ENCODE measurements at regions not wholly inside any gene's neighbourhood (a gene's known extent, or its start where the extent isn't known, plus 50 kb on each side); places are given as distances from the start of the nearest gene placed in this dataset.
"Not testable (repeated sequence)": the region's sequence is repeated elsewhere in the genome, so short reads cannot be mapped to it uniquely, and the experiment has no call there.

GRCh38 chr10:123270221-123270620, 116.0 kb downstream of the BUB3 start:
- no peak for TF ChIP-seq CTCF (IDR thresholded peaks at IDR 0.05; ENCODE audit: low read depth, low read length, missing control alignments)
- no peak for DNase-seq (ENCODE audit: extremely low read depth, low read depth)
- no peak overlapping the region for H3K4me3 ChIP-seq (replicated peaks; ENCODE audit: low read depth, low read length)

GRCh38 chr10:123270806-123271205, 116.6 kb downstream of the BUB3 start:
- H3K4me3 ChIP-seq (replicated peaks; ENCODE audit: low read depth, low read length) = no peak overlapping the region
- DNase-seq (ENCODE audit: extremely low read depth, low read depth) = no peak
- no peak for TF ChIP-seq CTCF (IDR thresholded peaks at IDR 0.05; ENCODE audit: low read depth, low read length, missing control alignments)

- H3K4me3 ChIP-seq (replicated peaks; ENCODE audit: low read depth, low read length) = no peak overlapping the region
- peak; percentile 10 for TF ChIP-seq CTCF (IDR thresholded peaks at IDR 0.05; ENCODE audit: low read depth, low read length, missing control alignments)
- no peak for DNase-seq (ENCODE audit: extremely low read depth, low read depth)
Measured at GRCh38 chr10:123272171-123272570, 118.0 kb downstream of the BUB3 start.

GRCh38 chr10:123274306-123275135, 120.3 kb downstream of the BUB3 start:
- no peak for DNase-seq (ENCODE audit: extremely low read depth, low read depth)
- no peak overlapping the region for H3K4me3 ChIP-seq (replicated peaks; ENCODE audit: low read depth, low read length)
- no peak for TF ChIP-seq CTCF (IDR thresholded peaks at IDR 0.05; ENCODE audit: low read depth, low read length, missing control alignments)

GRCh38 chr10:123275136-123275564, 120.9 kb downstream of the BUB3 start:
- H3K4me3 ChIP-seq (replicated peaks; ENCODE audit: low read depth, low read length) = no peak overlapping the region
- no peak for TF ChIP-seq CTCF (IDR thresholded peaks at IDR 0.05; ENCODE audit: low read depth, low read length, missing control alignments)
- no peak for DNase-seq (ENCODE audit: extremely low read depth, low read depth)

GRCh38 chr10:123278445-123278844, 124.2 kb downstream of the BUB3 start:
- no peak for TF ChIP-seq CTCF (IDR thresholded peaks at IDR 0.05; ENCODE audit: low read depth, low read length, missing control alignments)
- H3K4me3 ChIP-seq (replicated peaks; ENCODE audit: low read depth, low read length) = no peak overlapping the region
- DNase-seq (ENCODE audit: extremely low read depth, low read depth) = no peak

GRCh38 chr10:123283371-123283770, 129.2 kb downstream of the BUB3 start:
- DNase-seq (ENCODE audit: extremely low read depth, low read depth); H3K4me3 ChIP-seq (replicated peaks; ENCODE audit: low read depth, low read length): not testable (repeated sequence)

Data from HFF-Myc (cell line).